ENCODE measurements at regions not wholly inside any gene's neighbourhood (a gene's known extent, or its start where the extent isn't known, plus 50 kb on each side); places are given as distances from the start of the nearest gene placed in this dataset.

GRCh38 chr1:58090640-58091039 is 455.9 kb downstream of the OMA1 start:
- Histone ChIP-seq H3K4me3 (replicated peaks; ENCODE audit: low read depth, low read length) (no peak overlapping the region), H3K36me3 (ENCODE audit: control insufficient read depth, insufficient read depth, low read length) (no peaks in the 10 kb centered on the region), H3K27me3 (replicated peaks; ENCODE audit: control insufficient read depth, insufficient read depth, low read length) (no peaks in the 10 kb centered on the region)
- TF ChIP-seq CTCF (IDR thresholded peaks at IDR 0.05; ENCODE audit: insufficient read depth, low read length, poor library complexity, severe bottlenecking) = no peak
- no peak for DNase-seq (ENCODE audit: extremely low read depth, insufficient read length)

GRCh38 chr1:58089898-58090534 is 456.5 kb downstream of the OMA1 start:
- no peak for TF ChIP-seq CTCF (IDR thresholded peaks at IDR 0.05; ENCODE audit: insufficient read depth, low read length, poor library complexity, severe bottlenecking)
- no peak for DNase-seq (ENCODE audit: extremely low read depth, insufficient read length)
- Histone ChIP-seq H3K27me3 (replicated peaks; ENCODE audit: control insufficient read depth, insufficient read depth, low read length) (no peaks in the 10 kb centered on the region), H3K36me3 (ENCODE audit: control insufficient read depth, insufficient read depth, low read length) (no peaks in the 10 kb centered on the region), H3K4me3 (replicated peaks; ENCODE audit: low read depth, low read length) (no peak overlapping the region)

GRCh38 chr1:58084266-58084665 is 462.3 kb downstream of the OMA1 start:
- no peaks in the 10 kb centered on the region for H3K27me3 ChIP-seq (replicated peaks; ENCODE audit: control insufficient read depth, insufficient read depth, low read length)
- no peak for TF ChIP-seq CTCF (IDR thresholded peaks at IDR 0.05; ENCODE audit: insufficient read depth, low read length, poor library complexity, severe bottlenecking)
- DNase-seq (ENCODE audit: extremely low read depth, insufficient read length) = no peak
- no peak overlapping the region for H3K4me3 ChIP-seq (replicated peaks; ENCODE audit: low read depth, low read length)
- no peaks in the 10 kb centered on the region for H3K36me3 ChIP-seq (ENCODE audit: control insufficient read depth, insufficient read depth, low read length)

GRCh38 chr1:58082596-58082995 is 463.9 kb downstream of the OMA1 start:
- no peak for DNase-seq (ENCODE audit: extremely low read depth, insufficient read length)
- no peaks in the 10 kb centered on the region; the same call in 1 of the 2 replicates for H3K27me3 ChIP-seq (replicated peaks; ENCODE audit: control insufficient read depth, insufficient read depth, low read length)
- H3K36me3 ChIP-seq (ENCODE audit: control insufficient read depth, insufficient read depth, low read length) = no peaks in the 10 kb centered on the region
- H3K4me3 ChIP-seq (replicated peaks; ENCODE audit: low read depth, low read length) = no peak overlapping the region
- no peak for TF ChIP-seq CTCF (IDR thresholded peaks at IDR 0.05; ENCODE audit: insufficient read depth, low read length, poor library complexity, severe bottlenecking)

- no peak for TF ChIP-seq CTCF (IDR thresholded peaks at IDR 0.05; ENCODE audit: insufficient read depth, low read length, poor library complexity, severe bottlenecking)
- Histone ChIP-seq H3K4me3 (replicated peaks; ENCODE audit: low read depth, low read length) (no peak overlapping the region), H3K36me3 (ENCODE audit: control insufficient read depth, insufficient read depth, low read length) (no peaks in the 10 kb centered on the region), H3K27me3 (replicated peaks; ENCODE audit: control insufficient read depth, insufficient read depth, low read length) (no peaks in the 10 kb centered on the region; the same call in 1 of the 2 replicates)
- no peak for DNase-seq (ENCODE audit: extremely low read depth, insufficient read length)
These were observed 470.3 kb downstream of the OMA1 start for GRCh38 chr1:58076258-58076657.

GRCh38 chr1:58075188-58075578 is 471.3 kb downstream of the OMA1 start:
- no peak for TF ChIP-seq CTCF (IDR thresholded peaks at IDR 0.05; ENCODE audit: insufficient read depth, low read length, poor library complexity, severe bottlenecking)
- no peak overlapping the region for H3K4me3 ChIP-seq (replicated peaks; ENCODE audit: low read depth, low read length)
- H3K27me3 ChIP-seq (replicated peaks; ENCODE audit: control insufficient read depth, insufficient read depth, low read length) = no peaks in the 10 kb centered on the region; the same call in 1 of the 2 replicates
- DNase-seq (ENCODE audit: extremely low read depth, insufficient read length) = no peak
- no peaks in the 10 kb centered on the region for H3K36me3 ChIP-seq (ENCODE audit: control insufficient read depth, insufficient read depth, low read length)

Measured in GM06990 (cell line).